Smooth muscle cell (in vitro differentiated cells): ENCODE measurements at regions not wholly inside any gene's neighbourhood (a gene's known extent, or its start where the extent isn't known, plus 50 kb on each side); places are given as distances from the start of the nearest gene placed in this dataset.

Experiments
- DNase-seq: peaks from one replicate; lab custom pipeline; 2025; ENCODE audit not compliant: unreplicated experiment; lab: John Stamatoyannopoulos, UW
- H2AFZ ChIP-seq: fragments of 200-600 bp; sonication (generic); 2 replicates; pipeline ENCODE4 v1.6.0; 2016; ENCODE audit warnings: antibody characterized with exemption, low read depth, mild to moderate bottlenecking
- H3F3A ChIP-seq: fragments of 200-600 bp; sonication (generic); 2 replicates; pipeline ENCODE4 v1.6.0; 2017; ENCODE audit warnings: antibody characterized with exemption, low read depth
- H3K27ac ChIP-seq: fragments of 200-600 bp; sonication (generic); 2 replicates; pipeline ENCODE4 v1.5.1; 2016; ENCODE audit warnings: low read depth, mild to moderate bottlenecking
- H3K27me3 ChIP-seq: fragments of 200-600 bp; sonication (generic); 2 replicates; pipeline ENCODE4 v1.6.1; 2016; ENCODE audit warnings: low read depth, mild to moderate bottlenecking
- H3K36me3 ChIP-seq: fragments of 200-600 bp; sonication (generic); 2 replicates; pipeline ENCODE4 v1.5.1; 2016; ENCODE audit warnings: low read depth
- H3K4me1 ChIP-seq: fragments of 200-600 bp; sonication (generic); 2 replicates; pipeline ENCODE4 v1.5.1; 2016; ENCODE audit warnings: low read depth
- H3K4me2 ChIP-seq: fragments of 200-600 bp; sonication (generic); 2 replicates; pipeline ENCODE4 v1.6.0; 2016; ENCODE audit warnings: mild to moderate bottlenecking
- H3K4me3 ChIP-seq: fragments of 200-600 bp; sonication (generic); 2 replicates; pipeline ENCODE4 v1.5.1; 2016; ENCODE audit warnings: mild to moderate bottlenecking
- H3K79me2 ChIP-seq: fragments of 200-600 bp; sonication (generic); 2 replicates; pipeline ENCODE4 v1.6.0; 2016; ENCODE audit warnings: low read depth, mild to moderate bottlenecking
- H3K9ac ChIP-seq: fragments of 200-600 bp; sonication (generic); 2 replicates; pipeline ENCODE4 v1.6.0; 2016; ENCODE audit warnings: low read depth
- H3K9me3 ChIP-seq: fragments of 200-600 bp; sonication (generic); replicated peaks from 2 replicates; pipeline ENCODE4 v1.5.1; 2016; ENCODE audit warnings: low read depth
- H4K20me1 ChIP-seq: fragments of 200-600 bp; sonication (generic); 2 replicates; pipeline ENCODE4 v1.6.0; 2016; ENCODE audit warnings: low read depth
- WGBS: methylation state at CpG from one replicate; pipeline ENCODE4 v1.1.7; 2016; ENCODE audit warnings: low lambda C conversion rate; 5-methylcytosine and 5-hydroxymethylcytosine counted together
- TF ChIP-seq, protein P1 (sequence below): fragments of 200-600 bp; sonication (generic); IDR thresholded peaks from 2 replicates; pipeline ENCODE4 v1.5.1; 2017; ENCODE audit warnings: borderline replicate concordance, mild to moderate bottlenecking, antibody characterized with exemption; ENCODE audit not compliant: insufficient read depth, poor library complexity, severe bottlenecking

DNA sequence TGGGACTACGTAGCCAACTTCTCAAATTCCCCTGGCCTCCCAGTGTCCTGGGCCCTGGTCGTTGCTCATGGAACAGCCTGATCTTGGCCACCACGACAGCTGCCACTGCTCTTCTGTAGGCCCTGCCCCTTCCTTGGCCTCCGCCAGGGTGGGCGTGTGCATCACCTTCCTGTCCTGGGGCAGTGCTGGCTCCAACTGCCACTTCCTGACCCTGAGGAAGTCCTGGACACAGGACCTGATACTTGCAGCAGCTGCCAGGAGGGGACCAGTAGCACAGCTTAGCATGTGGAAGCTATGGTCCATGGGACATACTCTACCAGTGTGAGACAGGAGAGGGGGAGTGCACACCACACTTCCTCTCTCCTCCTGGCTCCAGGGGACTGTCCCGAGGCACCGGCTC lies 145.2 kb downstream of the TENT4A start:
- Histone ChIP-seq H3K9ac (no peak overlapping the region), H3K27me3 (no peaks in the 10 kb centered on the region), H4K20me1 (no peaks in the 10 kb centered on the region), H3K4me2 (no peak overlapping the region), H3K36me3 (no peaks in the 10 kb centered on the region), H2AFZ (no peak overlapping the region), H3K79me2 (no peaks in the 10 kb centered on the region), H3K27ac (no peak overlapping the region), H3K4me1 (no peaks in the 10 kb centered on the region), H3K4me3 (no peak overlapping the region), H3F3A (no peaks in the 10 kb centered on the region), H3K9me3 (no peaks in the 10 kb centered on the region)
- TF ChIP-seq, protein P1, sequence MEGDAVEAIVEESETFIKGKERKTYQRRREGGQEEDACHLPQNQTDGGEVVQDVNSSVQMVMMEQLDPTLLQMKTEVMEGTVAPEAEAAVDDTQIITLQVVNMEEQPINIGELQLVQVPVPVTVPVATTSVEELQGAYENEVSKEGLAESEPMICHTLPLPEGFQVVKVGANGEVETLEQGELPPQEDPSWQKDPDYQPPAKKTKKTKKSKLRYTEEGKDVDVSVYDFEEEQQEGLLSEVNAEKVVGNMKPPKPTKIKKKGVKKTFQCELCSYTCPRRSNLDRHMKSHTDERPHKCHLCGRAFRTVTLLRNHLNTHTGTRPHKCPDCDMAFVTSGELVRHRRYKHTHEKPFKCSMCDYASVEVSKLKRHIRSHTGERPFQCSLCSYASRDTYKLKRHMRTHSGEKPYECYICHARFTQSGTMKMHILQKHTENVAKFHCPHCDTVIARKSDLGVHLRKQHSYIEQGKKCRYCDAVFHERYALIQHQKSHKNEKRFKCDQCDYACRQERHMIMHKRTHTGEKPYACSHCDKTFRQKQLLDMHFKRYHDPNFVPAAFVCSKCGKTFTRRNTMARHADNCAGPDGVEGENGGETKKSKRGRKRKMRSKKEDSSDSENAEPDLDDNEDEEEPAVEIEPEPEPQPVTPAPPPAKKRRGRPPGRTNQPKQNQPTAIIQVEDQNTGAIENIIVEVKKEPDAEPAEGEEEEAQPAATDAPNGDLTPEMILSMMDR = no peak
- no peak for DNase-seq
- WGBS = 78% methylated on average over 7 of the region's 7 CpGs

DNA sequence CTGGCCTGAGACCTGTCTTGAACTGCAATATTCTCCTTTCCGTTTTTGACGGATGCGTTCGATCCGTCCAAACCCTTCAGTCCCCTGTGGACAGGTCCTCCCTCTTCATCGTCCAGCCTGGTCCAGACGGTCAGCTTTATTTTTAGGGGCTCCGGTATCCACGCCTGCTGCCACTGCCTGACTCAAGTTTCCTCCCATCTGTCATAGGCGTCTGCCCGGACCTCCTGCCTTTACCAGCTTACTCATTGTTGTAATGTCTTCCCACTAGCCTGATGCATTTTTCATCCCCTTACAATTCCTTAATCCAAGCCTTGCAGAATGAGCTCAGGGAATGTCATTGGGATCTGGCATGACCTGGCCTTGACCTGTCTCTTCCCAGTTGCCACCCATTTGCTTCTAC lies 145.8 kb downstream of the TENT4A start:
- Histone ChIP-seq H4K20me1 (no peaks in the 10 kb centered on the region), H3K27ac (no peak overlapping the region), H3K9ac (no peak overlapping the region), H3K9me3 (no peaks in the 10 kb centered on the region), H2AFZ (no peak overlapping the region), H3K36me3 (no peaks in the 10 kb centered on the region), H3K79me2 (no peaks in the 10 kb centered on the region), H3K4me2 (no peak overlapping the region), H3K4me1 (no peaks in the 10 kb centered on the region), H3K27me3 (no peaks in the 10 kb centered on the region), H3F3A (no peaks in the 10 kb centered on the region), H3K4me3 (no peak overlapping the region)
- TF ChIP-seq, protein P1 = no peak
- no peak for DNase-seq
- 89% methylated on average over 11 of the region's 11 CpGs for WGBS

DNA sequence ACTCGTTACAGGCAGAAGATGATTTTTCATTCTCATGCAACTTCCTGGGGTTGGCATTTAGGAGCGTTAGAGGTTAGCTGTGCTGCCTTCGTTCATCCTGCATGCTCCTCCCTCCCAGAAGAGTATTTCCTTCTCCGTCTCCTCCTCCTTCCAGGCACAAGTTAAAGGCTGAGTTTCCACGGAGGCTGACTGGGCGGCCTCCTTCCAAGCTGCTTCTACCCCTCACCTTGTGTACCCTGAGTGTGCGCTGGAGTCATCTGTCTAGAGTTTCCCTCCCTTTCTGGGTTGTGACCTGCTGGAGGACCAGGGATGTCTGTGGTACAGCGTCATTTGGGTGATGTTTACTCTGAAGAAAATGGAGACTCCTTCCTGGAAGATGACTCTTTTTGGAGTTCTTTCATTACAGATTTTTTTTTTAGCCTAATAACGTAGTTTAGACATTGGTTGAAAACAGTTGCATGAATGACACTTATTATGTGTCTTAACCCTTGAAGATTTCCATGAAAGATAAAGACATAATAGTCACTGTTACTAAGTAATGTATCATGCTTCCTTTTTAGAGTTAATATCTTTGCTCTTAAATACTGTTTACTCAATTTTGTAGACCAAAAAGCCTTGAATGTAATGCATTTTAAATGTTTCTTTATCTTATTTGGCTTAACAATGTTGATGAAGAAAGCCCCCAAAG lies 146.9 kb downstream of the TENT4A start:
- no peak overlapping the region for H2AFZ ChIP-seq
- no peaks in the 10 kb centered on the region for H4K20me1 ChIP-seq
- no peak overlapping the region for H3K4me2 ChIP-seq
- H3K9me3 ChIP-seq = no peaks in the 10 kb centered on the region
- no peaks in the 10 kb centered on the region for H3F3A ChIP-seq
- TF ChIP-seq, protein P1 = no peak
- no peak overlapping the region for H3K27ac ChIP-seq
- H3K36me3 ChIP-seq = no peaks in the 10 kb centered on the region
- no peaks in the 10 kb centered on the region for H3K27me3 ChIP-seq
- DNase-seq = no peak
- H3K4me1 ChIP-seq = no peaks in the 10 kb centered on the region
- 77% methylated on average over 9 of the region's 9 CpGs for WGBS
- no peak overlapping the region for H3K9ac ChIP-seq
- H3K4me3 ChIP-seq = no peak overlapping the region
- H3K79me2 ChIP-seq = no peaks in the 10 kb centered on the region

DNA sequence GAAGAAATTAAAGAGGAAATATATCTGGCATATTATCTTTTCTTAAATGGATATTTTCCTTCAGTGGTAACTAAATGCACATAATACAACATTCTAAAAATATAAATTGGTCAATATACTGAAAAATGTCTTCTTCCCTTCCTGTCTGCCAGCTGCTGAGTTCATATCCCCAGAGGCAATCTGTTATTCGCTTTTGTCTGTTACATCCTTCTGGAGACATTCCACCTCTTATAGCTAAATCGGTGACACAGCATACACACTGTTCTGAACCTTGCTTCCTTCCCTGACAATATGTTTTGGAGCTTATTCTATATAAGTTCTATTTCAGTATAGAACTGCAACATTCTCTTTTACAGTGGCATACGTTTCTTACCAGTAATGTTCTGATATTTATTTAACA lies 147.8 kb downstream of the TENT4A start:
- Histone ChIP-seq H3K79me2 (no peaks in the 10 kb centered on the region), H3K27me3 (no peaks in the 10 kb centered on the region), H3K4me3 (no peak overlapping the region), H3K27ac (no peak overlapping the region), H3K9ac (no peak overlapping the region), H3K36me3 (no peaks in the 10 kb centered on the region), H3K4me1 (no peaks in the 10 kb centered on the region), H3K9me3 (no peaks in the 10 kb centered on the region), H3F3A (no peaks in the 10 kb centered on the region), H2AFZ (no peak overlapping the region), H3K4me2 (no peak overlapping the region), H4K20me1 (no peaks in the 10 kb centered on the region)
- WGBS = 84% methylated on average over 3 of the region's 3 CpGs
- TF ChIP-seq, protein P1 = no peak
- DNase-seq = no peak
